SK-N-SH treated with all-trans-retinoic acid at 6 μM for 48 hours (cell line): ENCODE measurements at regions not wholly inside any gene's neighbourhood (a gene's known extent, or its start where the extent isn't known, plus 50 kb on each side); places are given as distances from the start of the nearest gene placed in this dataset.

ENCODE experiments used
- ATAC-seq: fragments of 200-7000 bp; cut with Tn5 transposase; 3 replicates; pipeline ENCODE4 v1.9.1; 2020; ENCODE audit warnings: mild to moderate bottlenecking, moderate library complexity
- ARNTL ChIP-seq: fragments of 450-650 bp; formaldehyde crosslinking; IDR thresholded peaks from 2 replicates; pipeline ENCODE4 v1.5.0; 2020; ENCODE audit warnings: low read depth, mild to moderate bottlenecking, moderate library complexity, borderline replicate concordance
- BACH2 ChIP-seq: fragments of 250-450 bp; sonication (Bioruptor Pico); IDR thresholded peaks from 2 replicates; pipeline ENCODE4 v1.9.0; 2021; ENCODE audit warnings: mild to moderate bottlenecking, borderline replicate concordance
- CREB5 ChIP-seq: fragments of 250-450 bp; sonication (Bioruptor Pico); IDR thresholded peaks from 2 replicates; pipeline ENCODE4 v1.5.1; 2020; ENCODE audit warnings: low read depth, mild to moderate bottlenecking, moderate library complexity
- CSDC2 ChIP-seq: fragments of 250-450 bp; sonication (Bioruptor Pico); IDR thresholded peaks from 2 replicates; pipeline ENCODE4 v1.5.0; 2020; ENCODE audit warnings: mild to moderate bottlenecking, moderate library complexity
- CSRNP3 ChIP-seq: fragments of 250-450 bp; sonication (Bioruptor Pico); IDR thresholded peaks from 2 replicates; pipeline ENCODE4 v1.5.1; 2021; ENCODE audit warnings: mild to moderate bottlenecking, moderate library complexity
- ESRRG ChIP-seq: fragments of 250-450 bp; sonication (Bioruptor Pico); IDR thresholded peaks from 2 replicates; pipeline ENCODE4 v1.6.1; 2021; ENCODE audit warnings: mild to moderate bottlenecking
- GLIS3 ChIP-seq: fragments of 250-450 bp; sonication (Bioruptor Pico); IDR thresholded peaks from 2 replicates; pipeline ENCODE4 v1.5.0; 2020; ENCODE audit warnings: mild to moderate bottlenecking, moderate library complexity
- ISL1 ChIP-seq: fragments of 250-450 bp; sonication (Bioruptor Pico); IDR thresholded peaks from 2 replicates; pipeline ENCODE4 v2.1.2; 2022; ENCODE audit warnings: mild to moderate bottlenecking, moderate library complexity
- OSR1 ChIP-seq: fragments of 250-450 bp; sonication (Bioruptor Pico); IDR thresholded peaks from 2 replicates; pipeline ENCODE4 v1.8.0; 2022; ENCODE audit warnings: moderate library complexity, mild to moderate bottlenecking, inconsistent platforms
- POU6F1 ChIP-seq: fragments of 250-450 bp; sonication (Bioruptor Pico); IDR thresholded peaks from 2 replicates; pipeline ENCODE4 v1.8.0; 2021; ENCODE audit warnings: low read depth, mild to moderate bottlenecking, moderate library complexity, borderline replicate concordance
- PPARA ChIP-seq: fragments of 250-450 bp; sonication (Bioruptor Pico); IDR thresholded peaks from 2 replicates; pipeline ENCODE4 v1.5.0; 2020; ENCODE audit warnings: mild to moderate bottlenecking, borderline replicate concordance
- RARB ChIP-seq: fragments of 250-450 bp; sonication (Bioruptor Pico); IDR thresholded peaks from 2 replicates; pipeline ENCODE4 v1.8.0; 2021; ENCODE audit warnings: mild to moderate bottlenecking, moderate library complexity
- SNAI2 ChIP-seq: fragments of 250-450 bp; sonication (Bioruptor Pico); IDR thresholded peaks from 2 replicates; pipeline ENCODE4 v1.5.0; 2020; ENCODE audit warnings: mild to moderate bottlenecking, moderate library complexity
- TCF4 ChIP-seq: fragments of 250-450 bp; sonication (Bioruptor Pico); IDR thresholded peaks from 2 replicates; pipeline ENCODE4 v1.8.0; 2021; ENCODE audit warnings: mild to moderate bottlenecking, moderate library complexity, borderline replicate concordance
- ZC3H10 ChIP-seq: fragments of 250-450 bp; sonication (Bioruptor Pico); IDR thresholded peaks from 2 replicates; pipeline ENCODE4 v1.5.1; 2021; ENCODE audit warnings: mild to moderate bottlenecking, moderate library complexity
- ZFP3 ChIP-seq: fragments of 250-450 bp; sonication (Bioruptor Pico); IDR thresholded peaks from 2 replicates; pipeline ENCODE4 v1.5.0; 2020; ENCODE audit warnings: mild to moderate bottlenecking, moderate library complexity
- ZFP30 ChIP-seq: fragments of 450-650 bp; formaldehyde crosslinking; IDR thresholded peaks from 2 replicates; pipeline ENCODE4 v1.5.0; 2022; ENCODE audit warnings: mild to moderate bottlenecking, moderate library complexity
- ZNF565 ChIP-seq: fragments of 450-650 bp; formaldehyde crosslinking; conservative IDR thresholded peaks from 2 replicates; pipeline ENCODE4 v1.5.0; 2020; ENCODE audit warnings: low read depth, mild to moderate bottlenecking, moderate library complexity
- ZNF70 ChIP-seq: fragments of 450-650 bp; formaldehyde crosslinking; IDR thresholded peaks from 2 replicates; pipeline ENCODE4 v1.5.0; 2020; ENCODE audit warnings: mild to moderate bottlenecking, moderate library complexity
- ZNF8 ChIP-seq: fragments of 450-650 bp; formaldehyde crosslinking; IDR thresholded peaks from 2 replicates; pipeline ENCODE4 v1.5.0; 2020; ENCODE audit warnings: mild to moderate bottlenecking, moderate library complexity
- TF ChIP-seq, protein P1 (sequence below): fragments of 250-450 bp; sonication (Bioruptor Pico); IDR thresholded peaks from 2 replicates; pipeline ENCODE4 v1.5.0; 2020; ENCODE audit warnings: mild to moderate bottlenecking, moderate library complexity

GRCh38 chr6:111925296-111925695 is 52.0 kb upstream of the FYN start:
- TF ChIP-seq POU6F1 (CRISPR knock-in tag) = no peak
- TF ChIP-seq BACH2 (CRISPR knock-in tag) = no peak
- no peak for TF ChIP-seq ZNF70 (CRISPR knock-in tag)
- TF ChIP-seq CSDC2 (CRISPR knock-in tag) = no peak
- no peak for TF ChIP-seq ZFP30 (CRISPR knock-in tag)
- no peak for TF ChIP-seq ZFP3 (CRISPR knock-in tag)
- TF ChIP-seq ZNF8 (CRISPR knock-in tag) = no peak
- TF ChIP-seq GLIS3 (CRISPR knock-in tag) = no peak
- TF ChIP-seq PPARA (CRISPR knock-in tag) = no peak
- TF ChIP-seq ZNF565 (CRISPR knock-in tag) = no peak
- TF ChIP-seq TCF4 (CRISPR knock-in tag) = no peak
- no peak for TF ChIP-seq OSR1 (CRISPR knock-in tag)
- TF ChIP-seq CSRNP3 (CRISPR knock-in tag) = no peak
- TF ChIP-seq RARB (CRISPR knock-in tag) = no peak
- ATAC-seq = no peak

- TF ChIP-seq ARNTL (CRISPR knock-in tag) (no peak), CSDC2 (CRISPR knock-in tag) (no peak), GLIS3 (CRISPR knock-in tag) (no peak), RARB (CRISPR knock-in tag) (no peak), PPARA (CRISPR knock-in tag) (no peak), ZC3H10 (CRISPR knock-in tag) (no peak), ISL1 (no peak)
- TF ChIP-seq, all 23 proteins: peak for 0
- no peak for ATAC-seq
Observed at GRCh38 chr6:111926731-111927302, 53.6 kb upstream of the FYN start.

DNA sequence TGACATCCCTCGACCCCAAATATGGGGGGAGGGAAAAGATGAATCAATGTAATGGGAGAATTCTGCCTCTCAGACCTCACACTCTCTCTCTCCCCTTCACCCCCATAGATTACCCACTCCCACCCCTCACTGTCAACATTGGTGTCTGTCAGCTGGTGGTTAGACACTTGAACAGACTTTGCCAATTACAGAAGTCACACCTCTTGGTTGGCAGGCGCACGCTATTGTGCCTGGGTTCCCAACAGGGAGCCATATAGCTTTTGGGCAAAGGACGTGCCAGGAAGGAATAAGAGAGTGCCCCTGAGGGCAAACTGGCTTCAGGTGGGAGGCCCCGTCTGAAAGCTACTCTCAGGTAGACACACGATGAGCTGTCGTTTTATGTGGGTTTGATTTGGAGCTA is 54.1 kb upstream of the FYN start:
- ATAC-seq = no peak
- TF ChIP-seq SNAI2 (CRISPR knock-in tag) (no peak), ESRRG (CRISPR knock-in tag) (no peak), ZFP30 (CRISPR knock-in tag) (no peak), ARNTL (CRISPR knock-in tag) (no peak), PPARA (CRISPR knock-in tag) (no peak), ZNF8 (CRISPR knock-in tag) (no peak), CSRNP3 (CRISPR knock-in tag) (no peak), OSR1 (CRISPR knock-in tag) (no peak), CREB5 (CRISPR knock-in tag) (no peak), ZNF70 (CRISPR knock-in tag) (no peak), CSDC2 (CRISPR knock-in tag) (no peak), BACH2 (CRISPR knock-in tag) (no peak), ZFP3 (CRISPR knock-in tag) (no peak)
- TF ChIP-seq, protein P1, sequence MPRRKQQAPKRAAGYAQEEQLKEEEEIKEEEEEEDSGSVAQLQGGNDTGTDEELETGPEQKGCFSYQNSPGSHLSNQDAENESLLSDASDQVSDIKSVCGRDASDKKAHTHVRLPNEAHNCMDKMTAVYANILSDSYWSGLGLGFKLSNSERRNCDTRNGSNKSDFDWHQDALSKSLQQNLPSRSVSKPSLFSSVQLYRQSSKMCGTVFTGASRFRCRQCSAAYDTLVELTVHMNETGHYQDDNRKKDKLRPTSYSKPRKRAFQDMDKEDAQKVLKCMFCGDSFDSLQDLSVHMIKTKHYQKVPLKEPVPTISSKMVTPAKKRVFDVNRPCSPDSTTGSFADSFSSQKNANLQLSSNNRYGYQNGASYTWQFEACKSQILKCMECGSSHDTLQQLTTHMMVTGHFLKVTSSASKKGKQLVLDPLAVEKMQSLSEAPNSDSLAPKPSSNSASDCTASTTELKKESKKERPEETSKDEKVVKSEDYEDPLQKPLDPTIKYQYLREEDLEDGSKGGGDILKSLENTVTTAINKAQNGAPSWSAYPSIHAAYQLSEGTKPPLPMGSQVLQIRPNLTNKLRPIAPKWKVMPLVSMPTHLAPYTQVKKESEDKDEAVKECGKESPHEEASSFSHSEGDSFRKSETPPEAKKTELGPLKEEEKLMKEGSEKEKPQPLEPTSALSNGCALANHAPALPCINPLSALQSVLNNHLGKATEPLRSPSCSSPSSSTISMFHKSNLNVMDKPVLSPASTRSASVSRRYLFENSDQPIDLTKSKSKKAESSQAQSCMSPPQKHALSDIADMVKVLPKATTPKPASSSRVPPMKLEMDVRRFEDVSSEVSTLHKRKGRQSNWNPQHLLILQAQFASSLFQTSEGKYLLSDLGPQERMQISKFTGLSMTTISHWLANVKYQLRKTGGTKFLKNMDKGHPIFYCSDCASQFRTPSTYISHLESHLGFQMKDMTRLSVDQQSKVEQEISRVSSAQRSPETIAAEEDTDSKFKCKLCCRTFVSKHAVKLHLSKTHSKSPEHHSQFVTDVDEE (CRISPR knock-in tag) = no peak
